Thoracic aorta (tissue), 2 donors: ENCODE measurements at regions not wholly inside any gene's neighbourhood (a gene's known extent, or its start where the extent isn't known, plus 50 kb on each side); places are given as distances from the start of the nearest gene placed in this dataset.
"Not testable (repeated sequence)": the region's sequence is repeated elsewhere in the genome, so short reads cannot be mapped to it uniquely, and the experiment has no call there.

Experiments
- ATAC-seq: fragments of 150-250 bp; one replicate; pipeline ENCODE4 v1.8.0; 2017; ENCODE audit warnings: low read depth; ENCODE audit not compliant: insufficient number of reproducible peaks, low FRiP score
- DNase-seq: peaks from one replicate; pipeline ENCODE4 v3.0.0-alpha.2; 2020; ENCODE audit warnings: low spot score
- H3K27ac ChIP-seq, 2 donors: fragments of 200-600 bp; sonication (generic); 1 replicate in 1 of 2; 2 replicates in 1 of 2; pipeline ENCODE4 v1.5.1; 2016; ENCODE audit warnings: mild to moderate bottlenecking in 2 of 2, moderate library complexity in 2 of 2
- H3K27me3 ChIP-seq: fragments of 200-600 bp; sonication (generic); replicated peaks from 2 replicates; pipeline ENCODE4 v1.6.0; 2016; ENCODE audit warnings: mild to moderate bottlenecking; ENCODE audit not compliant: insufficient read depth
- H3K36me3 ChIP-seq: fragments of 200-600 bp; sonication (generic); one replicate; pipeline ENCODE4 v1.5.1; 2016
- H3K4me1 ChIP-seq, 2 donors: fragments of 200-600 bp; sonication (generic); 1 replicate in 1 of 2; 2 replicates in 1 of 2; pipeline versions ENCODE4 v1.5.1 to v1.6.0; 2016; ENCODE audit warnings: low read depth in 2 of 2, mild to moderate bottlenecking in 1 of 2; ENCODE audit not compliant: control insufficient read depth in 1 of 2
- H3K4me3 ChIP-seq: fragments of 200-600 bp; sonication (generic); 2 replicates; pipeline ENCODE4 v1.5.1; 2016; ENCODE audit warnings: mild to moderate bottlenecking
- H3K9me3 ChIP-seq: fragments of 200-600 bp; sonication (generic); 2 replicates; pipeline ENCODE4 v1.5.1; 2016
- TF ChIP-seq, protein P1 (sequence below): fragments of 200-600 bp; sonication (generic); IDR thresholded peaks from one replicate; pipeline ENCODE4 v1.5.1; 2019; ENCODE audit warnings: antibody characterized with exemption

DNA sequence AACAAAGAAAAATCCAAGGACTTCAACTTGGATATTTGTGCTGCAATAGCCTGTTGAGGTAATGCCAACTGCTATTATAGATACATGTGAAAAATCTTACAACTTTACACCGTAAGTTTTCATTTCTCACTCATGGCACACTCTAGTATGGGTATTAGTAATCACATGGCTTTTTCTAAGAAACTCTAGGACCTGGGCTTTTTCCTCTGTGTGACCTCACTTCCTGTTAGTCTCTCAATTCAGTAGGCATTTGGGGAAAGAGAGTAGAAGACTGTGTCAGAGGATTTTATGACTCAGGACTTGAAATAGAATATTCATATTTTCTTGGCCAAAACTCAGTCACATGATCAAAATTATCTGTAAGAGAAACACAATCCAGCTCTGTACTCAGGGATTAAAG lies 1049.9 kb downstream of the REEP3 start:
- H3K36me3 ChIP-seq = no peaks in the 10 kb centered on the region
- ATAC-seq = no peak
- H3K9me3 ChIP-seq = no peaks in the 10 kb centered on the region
- H3K4me1 ChIP-seq = peaks cover 0 to 12% of the 10 kb centered on the region in 2 donors
- H3K27ac ChIP-seq = no peak overlapping the region
- TF ChIP-seq, protein P1, sequence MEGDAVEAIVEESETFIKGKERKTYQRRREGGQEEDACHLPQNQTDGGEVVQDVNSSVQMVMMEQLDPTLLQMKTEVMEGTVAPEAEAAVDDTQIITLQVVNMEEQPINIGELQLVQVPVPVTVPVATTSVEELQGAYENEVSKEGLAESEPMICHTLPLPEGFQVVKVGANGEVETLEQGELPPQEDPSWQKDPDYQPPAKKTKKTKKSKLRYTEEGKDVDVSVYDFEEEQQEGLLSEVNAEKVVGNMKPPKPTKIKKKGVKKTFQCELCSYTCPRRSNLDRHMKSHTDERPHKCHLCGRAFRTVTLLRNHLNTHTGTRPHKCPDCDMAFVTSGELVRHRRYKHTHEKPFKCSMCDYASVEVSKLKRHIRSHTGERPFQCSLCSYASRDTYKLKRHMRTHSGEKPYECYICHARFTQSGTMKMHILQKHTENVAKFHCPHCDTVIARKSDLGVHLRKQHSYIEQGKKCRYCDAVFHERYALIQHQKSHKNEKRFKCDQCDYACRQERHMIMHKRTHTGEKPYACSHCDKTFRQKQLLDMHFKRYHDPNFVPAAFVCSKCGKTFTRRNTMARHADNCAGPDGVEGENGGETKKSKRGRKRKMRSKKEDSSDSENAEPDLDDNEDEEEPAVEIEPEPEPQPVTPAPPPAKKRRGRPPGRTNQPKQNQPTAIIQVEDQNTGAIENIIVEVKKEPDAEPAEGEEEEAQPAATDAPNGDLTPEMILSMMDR = no peak
- no peaks in the 10 kb centered on the region for H3K27me3 ChIP-seq
- H3K4me3 ChIP-seq = no peak overlapping the region
- no peak for DNase-seq

DNA sequence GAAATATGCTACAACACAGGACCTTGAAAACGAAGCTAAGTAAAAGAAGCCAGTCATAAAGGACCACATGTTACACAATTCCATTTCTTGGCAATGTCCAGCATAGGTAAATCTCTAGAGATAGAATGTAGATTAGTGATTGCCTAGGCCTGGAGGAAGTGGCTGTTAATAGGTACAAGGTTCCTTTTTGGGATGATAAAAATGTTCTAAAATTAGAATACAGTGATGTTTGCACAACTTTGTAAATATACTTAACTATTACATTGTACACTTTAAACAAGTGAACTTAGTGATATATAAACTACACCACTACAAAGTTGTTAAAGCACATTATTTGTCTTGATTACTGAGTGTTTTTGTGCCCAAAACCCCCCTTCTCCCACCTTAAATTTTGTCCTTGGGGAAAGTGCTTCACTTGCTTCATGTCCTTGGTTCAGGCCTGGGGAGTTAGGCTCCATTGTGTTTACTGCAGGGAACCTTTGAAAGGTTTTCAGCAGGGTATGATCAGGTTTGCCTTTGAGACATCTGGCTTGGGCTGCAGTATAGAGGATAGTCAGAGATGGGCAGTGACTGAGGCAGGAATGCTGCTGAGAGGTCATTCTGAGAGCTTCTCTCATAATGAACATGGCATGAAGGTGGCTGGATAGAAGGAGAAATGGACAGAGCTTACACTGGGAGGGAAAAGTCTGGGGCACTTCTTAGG lies 1052.6 kb downstream of the REEP3 start:
- Histone ChIP-seq H3K36me3 (no peaks in the 10 kb centered on the region), H3K4me3 (no peak overlapping the region), H3K27me3 (no peaks in the 10 kb centered on the region), H3K4me1 (peaks cover 0 to 12% of the 10 kb centered on the region in 2 donors), H3K9me3 (no peaks in the 10 kb centered on the region), H3K27ac (no peak overlapping the region)
- TF ChIP-seq, protein P1 = no peak
- DNase-seq = no peak
- ATAC-seq = no peak

- ATAC-seq = no peak
- H3K4me3 ChIP-seq = no peak overlapping the region
- H3K9me3 ChIP-seq = no peaks in the 10 kb centered on the region
- peaks cover 0 to 12% of the 10 kb centered on the region in 2 donors for H3K4me1 ChIP-seq
- H3K36me3 ChIP-seq = no peaks in the 10 kb centered on the region
- no peaks in the 10 kb centered on the region for H3K27me3 ChIP-seq
- TF ChIP-seq, protein P1 = no peak
- no peak for DNase-seq
- no peak overlapping the region for H3K27ac ChIP-seq
Observed at GRCh38 chr10:64574371-64574770, 1053.2 kb downstream of the REEP3 start.

- Histone ChIP-seq H3K36me3 (no peaks in the 10 kb centered on the region), H3K27me3 (no peaks in the 10 kb centered on the region), H3K9me3 (no peaks in the 10 kb centered on the region), H3K27ac (no peak overlapping the region), H3K4me3 (no peak overlapping the region), H3K4me1 (peaks cover 0 to 12% of the 10 kb centered on the region in 2 donors)
- TF ChIP-seq, protein P1 = no peak
- ATAC-seq (no peak), DNase-seq (no peak)
Observed at GRCh38 chr10:64576497-64576896, 1055.3 kb downstream of the REEP3 start.

DNA sequence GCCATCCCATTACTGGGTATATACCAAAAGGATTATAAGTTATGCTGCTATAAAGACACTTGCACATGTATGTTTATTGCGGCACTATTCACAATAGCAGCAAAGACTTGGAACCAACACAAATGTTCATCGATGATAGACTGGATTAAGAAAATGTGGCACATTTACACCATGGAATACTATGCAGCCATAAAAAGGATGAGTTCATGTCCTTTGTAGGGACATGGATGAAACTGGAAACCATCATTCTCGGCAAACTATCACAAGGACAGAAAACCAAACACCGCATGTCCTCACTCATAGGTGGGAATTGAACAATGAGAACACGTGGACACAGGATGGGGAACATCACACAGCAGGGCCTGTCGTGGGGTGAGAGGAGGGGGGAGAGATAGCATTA lies 1057.6 kb downstream of the REEP3 start:
- H3K27me3 ChIP-seq, ATAC-seq, H3K9me3 ChIP-seq, H3K27ac ChIP-seq, DNase-seq, H3K36me3 ChIP-seq, H3K4me3 ChIP-seq: not testable (repeated sequence)
- H3K4me1 ChIP-seq = peaks cover 0 to 10% of the 10 kb centered on the region in 2 donors
